Effector memory CD4-positive, alpha-beta T cell (primary cell): ENCODE measurements at regions not wholly inside any gene's neighbourhood (a gene's known extent, or its start where the extent isn't known, plus 50 kb on each side); places are given as distances from the start of the nearest gene placed in this dataset.

Experiments
- DNase-seq, 3 donors: peaks; one replicate each; pipeline ENCODE4 v3.0.0-alpha.2; 2020
- H3K27ac ChIP-seq: 2 replicates; pipeline ENCODE4 v1.7.0; 2013; ENCODE audit warnings: mild to moderate bottlenecking, low read length, moderate library complexity; ENCODE audit not compliant: insufficient read depth, poor library complexity, severe bottlenecking
- H3K27me3 ChIP-seq: replicated peaks from 2 replicates; pipeline ENCODE4 v1.7.0; 2013; ENCODE audit warnings: mild to moderate bottlenecking, low read length; ENCODE audit not compliant: insufficient read depth, control insufficient read depth, poor library complexity, severe bottlenecking
- H3K36me3 ChIP-seq: 2 replicates; pipeline ENCODE4 v1.7.0; 2013; ENCODE audit warnings: mild to moderate bottlenecking, low read length, moderate library complexity; ENCODE audit not compliant: control insufficient read depth, insufficient read depth
- H3K4me1 ChIP-seq: 2 replicates; pipeline ENCODE4 v1.7.0; 2013; ENCODE audit warnings: low read length, mild to moderate bottlenecking; ENCODE audit not compliant: control insufficient read depth, insufficient read depth, poor library complexity, severe bottlenecking
- H3K4me3 ChIP-seq: 2 replicates; pipeline ENCODE4 v1.7.0; 2013; ENCODE audit warnings: low read length, low read depth, mild to moderate bottlenecking; ENCODE audit not compliant: insufficient read depth, poor library complexity, severe bottlenecking
- H3K9me3 ChIP-seq: 2 replicates; pipeline ENCODE4 v1.7.0; 2013; ENCODE audit warnings: mild to moderate bottlenecking, low read length, moderate library complexity; ENCODE audit not compliant: control insufficient read depth

DNA sequence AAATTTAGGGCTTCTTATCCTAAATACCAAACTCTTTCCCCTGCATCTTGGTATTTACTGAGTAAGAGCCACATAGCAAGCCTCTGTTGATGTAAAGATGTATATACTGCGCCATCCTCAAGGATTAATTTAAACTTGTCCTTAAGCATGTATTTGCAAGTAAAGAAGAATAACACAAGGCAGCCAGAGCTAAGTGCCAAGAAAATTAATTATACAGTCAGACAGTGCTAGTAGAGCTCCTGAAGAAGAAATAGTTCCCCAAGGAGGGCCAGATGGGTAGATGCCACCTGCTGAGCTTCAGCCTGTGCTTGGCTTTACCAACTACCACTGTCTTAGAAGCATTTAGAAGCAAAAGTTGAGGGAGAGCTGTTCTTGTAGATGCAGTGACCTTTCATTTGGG lies 470.0 kb downstream of the BUD13 start:
- Histone ChIP-seq H3K4me1 (no peaks in the 10 kb centered on the region), H3K9me3 (no peaks in the 10 kb centered on the region), H3K4me3 (no peak overlapping the region), H3K27ac (no peak overlapping the region), H3K36me3 (no peaks in the 10 kb centered on the region), H3K27me3 (no peaks in the 10 kb centered on the region)
- DNase-seq = no peak

GRCh38 chr11:116301141-116301540 lies 471.6 kb downstream of the BUD13 start:
- H3K36me3 ChIP-seq = no peaks in the 10 kb centered on the region
- no peak for DNase-seq
- H3K9me3 ChIP-seq = no peaks in the 10 kb centered on the region
- H3K27ac ChIP-seq = no peak overlapping the region
- no peak overlapping the region for H3K4me3 ChIP-seq
- H3K27me3 ChIP-seq = no peaks in the 10 kb centered on the region
- H3K4me1 ChIP-seq = no peaks in the 10 kb centered on the region

DNA sequence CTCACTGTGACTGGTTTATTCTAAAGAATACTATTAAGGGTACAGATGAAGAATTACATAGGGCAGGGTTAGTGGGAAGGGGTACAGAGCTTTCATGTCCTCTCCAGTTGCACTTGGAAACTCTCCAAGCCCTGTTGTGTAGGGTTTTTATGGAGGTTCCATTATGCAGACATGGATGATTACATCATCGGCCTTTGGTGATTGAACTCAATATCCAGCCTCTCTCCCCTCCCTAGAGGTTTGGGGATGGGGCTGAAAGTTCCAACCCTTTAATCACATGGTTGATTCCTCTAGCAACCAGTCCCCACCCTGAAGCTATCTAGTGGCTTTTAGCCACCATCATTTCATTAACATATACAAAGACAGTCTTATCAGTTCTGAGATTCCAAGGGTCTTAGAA lies 472.6 kb downstream of the BUD13 start:
- H3K36me3 ChIP-seq = no peaks in the 10 kb centered on the region
- DNase-seq = no peak
- H3K9me3 ChIP-seq = no peaks in the 10 kb centered on the region
- no peaks in the 10 kb centered on the region for H3K4me1 ChIP-seq
- no peak overlapping the region for H3K4me3 ChIP-seq
- no peaks in the 10 kb centered on the region for H3K27me3 ChIP-seq
- no peak overlapping the region for H3K27ac ChIP-seq

GRCh38 chr11:116294630-116295029 lies 478.2 kb downstream of the BUD13 start:
- no peaks in the 10 kb centered on the region for H3K36me3 ChIP-seq
- no peak overlapping the region for H3K4me3 ChIP-seq
- no peak for DNase-seq
- no peaks in the 10 kb centered on the region for H3K4me1 ChIP-seq
- no peak overlapping the region for H3K27ac ChIP-seq
- H3K9me3 ChIP-seq = no peaks in the 10 kb centered on the region
- H3K27me3 ChIP-seq = no peaks in the 10 kb centered on the region

GRCh38 chr11:116287866-116288265 lies 484.9 kb downstream of the BUD13 start:
- Histone ChIP-seq H3K4me1 (no peaks in the 10 kb centered on the region), H3K36me3 (no peaks in the 10 kb centered on the region), H3K4me3 (no peak overlapping the region), H3K27ac (no peak overlapping the region), H3K9me3 (no peaks in the 10 kb centered on the region), H3K27me3 (no peaks in the 10 kb centered on the region)
- no peak for DNase-seq

- Histone ChIP-seq H3K4me3 (no peak overlapping the region), H3K27me3 (no peaks in the 10 kb centered on the region), H3K4me1 (no peaks in the 10 kb centered on the region), H3K27ac (no peak overlapping the region), H3K36me3 (no peaks in the 10 kb centered on the region), H3K9me3 (no peaks in the 10 kb centered on the region)
- DNase-seq = no peak
These were observed 487.8 kb downstream of the BUD13 start for GRCh38 chr11:116285026-116285425.

GRCh38 chr11:116283300-116283699 lies 489.5 kb downstream of the BUD13 start:
- no peak for DNase-seq
- Histone ChIP-seq H3K27ac (no peak overlapping the region), H3K4me3 (no peak overlapping the region), H3K9me3 (no peaks in the 10 kb centered on the region), H3K27me3 (no peaks in the 10 kb centered on the region), H3K36me3 (no peaks in the 10 kb centered on the region), H3K4me1 (no peaks in the 10 kb centered on the region)

DNA sequence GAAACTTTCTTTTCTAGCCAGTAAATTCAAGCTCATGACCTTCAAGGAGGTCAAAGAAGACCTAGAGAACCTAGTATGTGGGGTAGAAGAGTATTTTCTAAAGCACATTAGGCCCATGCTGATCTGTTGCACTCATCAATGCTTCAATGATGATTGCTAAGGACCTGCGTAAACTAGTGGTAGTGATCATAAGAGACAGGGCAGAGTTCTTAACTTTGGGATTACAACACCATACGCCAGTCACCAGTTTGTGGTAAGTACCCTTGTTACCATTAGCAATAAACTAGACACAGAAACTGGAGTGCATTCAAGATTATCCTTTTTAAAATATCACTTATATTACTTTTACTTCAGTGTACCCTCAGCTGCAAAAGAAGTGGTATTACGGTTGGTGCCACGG lies 490.3 kb downstream of the BUD13 start:
- no peaks in the 10 kb centered on the region for H3K4me1 ChIP-seq
- no peaks in the 10 kb centered on the region for H3K27me3 ChIP-seq
- no peaks in the 10 kb centered on the region for H3K36me3 ChIP-seq
- H3K27ac ChIP-seq = no peak overlapping the region
- H3K4me3 ChIP-seq = no peak overlapping the region
- DNase-seq = no peak
- no peaks in the 10 kb centered on the region for H3K9me3 ChIP-seq

DNA sequence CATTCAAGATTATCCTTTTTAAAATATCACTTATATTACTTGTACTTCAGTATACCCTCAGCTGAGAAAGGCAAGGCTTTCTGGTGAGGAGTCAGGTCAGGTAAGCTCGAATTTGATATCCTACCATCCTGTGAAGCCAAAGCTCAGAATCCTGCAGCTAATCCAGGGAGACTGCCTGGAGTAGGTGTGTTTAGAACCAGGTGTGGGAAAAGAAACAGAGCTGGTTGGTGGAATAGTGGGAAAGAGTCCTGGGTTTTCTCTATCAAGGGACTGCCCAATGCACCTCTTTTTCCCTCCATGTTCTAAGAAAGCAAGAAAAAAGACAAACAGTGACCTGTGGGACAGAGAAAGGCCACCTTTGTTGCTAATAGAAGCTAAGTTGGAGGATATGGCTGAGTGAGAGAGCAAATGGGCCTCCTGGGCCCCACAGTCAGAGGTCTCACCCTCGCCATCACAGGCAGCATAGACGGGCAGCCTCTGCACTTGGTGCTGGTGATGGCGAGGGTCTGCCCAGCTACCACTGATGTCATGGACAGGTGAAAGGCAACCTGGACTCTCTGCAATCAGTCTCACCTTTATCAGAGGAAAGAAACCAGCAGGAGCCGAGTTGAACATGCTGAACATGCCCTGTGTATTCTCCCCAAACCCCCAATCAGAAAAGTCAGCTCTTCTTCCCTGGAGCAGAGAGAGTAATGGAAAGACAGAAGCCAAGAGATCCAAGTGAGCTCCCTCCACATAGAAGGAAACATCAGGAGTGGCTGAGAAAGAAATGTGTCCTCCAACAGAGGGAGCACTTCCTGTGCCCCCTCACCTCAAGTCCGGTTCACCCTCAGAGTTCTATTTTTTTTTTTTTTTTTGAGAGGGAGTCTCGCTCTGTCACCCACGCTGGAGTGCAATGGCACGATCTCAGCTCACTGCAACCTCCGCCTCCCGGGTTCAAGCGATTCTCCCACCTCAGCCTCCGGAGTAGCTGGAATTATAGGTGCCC lies 491.3 kb downstream of the BUD13 start:
- no peak for DNase-seq
- Histone ChIP-seq H3K4me3 (no peak overlapping the region), H3K9me3 (no peaks in the 10 kb centered on the region), H3K4me1 (no peaks in the 10 kb centered on the region), H3K36me3 (no peaks in the 10 kb centered on the region), H3K27ac (no peak overlapping the region), H3K27me3 (no peaks in the 10 kb centered on the region)

DNA sequence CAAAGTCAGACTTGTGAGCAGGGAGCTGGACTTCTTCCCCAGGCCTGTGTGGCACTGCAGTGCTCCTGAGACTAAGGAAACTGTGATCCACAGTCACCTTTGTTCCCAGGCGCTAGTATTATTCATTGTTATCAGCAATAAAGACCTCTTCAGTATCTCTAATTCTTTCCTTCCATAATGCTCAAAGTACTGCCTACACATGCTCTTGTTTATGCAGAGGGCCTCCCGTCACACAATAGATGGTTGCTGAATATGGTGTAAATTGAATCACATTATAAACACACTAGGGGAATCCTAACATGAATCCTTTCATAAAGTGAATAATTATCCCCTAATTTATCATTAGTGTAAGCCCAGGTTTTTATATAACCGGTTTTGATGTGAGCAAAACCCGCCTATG lies 493.3 kb downstream of the BUD13 start:
- Histone ChIP-seq H3K9me3 (no peaks in the 10 kb centered on the region), H3K4me1 (no peaks in the 10 kb centered on the region), H3K36me3 (no peaks in the 10 kb centered on the region), H3K27me3 (no peaks in the 10 kb centered on the region), H3K27ac (no peak overlapping the region), H3K4me3 (no peak overlapping the region)
- no peak for DNase-seq
